ENCODE measurements at regions not wholly inside any gene's neighbourhood (a gene's known extent, or its start where the extent isn't known, plus 50 kb on each side); places are given as distances from the start of the nearest gene placed in this dataset.
"Not testable (repeated sequence)": the region's sequence is repeated elsewhere in the genome, so short reads cannot be mapped to it uniquely, and the experiment has no call there.

DNA sequence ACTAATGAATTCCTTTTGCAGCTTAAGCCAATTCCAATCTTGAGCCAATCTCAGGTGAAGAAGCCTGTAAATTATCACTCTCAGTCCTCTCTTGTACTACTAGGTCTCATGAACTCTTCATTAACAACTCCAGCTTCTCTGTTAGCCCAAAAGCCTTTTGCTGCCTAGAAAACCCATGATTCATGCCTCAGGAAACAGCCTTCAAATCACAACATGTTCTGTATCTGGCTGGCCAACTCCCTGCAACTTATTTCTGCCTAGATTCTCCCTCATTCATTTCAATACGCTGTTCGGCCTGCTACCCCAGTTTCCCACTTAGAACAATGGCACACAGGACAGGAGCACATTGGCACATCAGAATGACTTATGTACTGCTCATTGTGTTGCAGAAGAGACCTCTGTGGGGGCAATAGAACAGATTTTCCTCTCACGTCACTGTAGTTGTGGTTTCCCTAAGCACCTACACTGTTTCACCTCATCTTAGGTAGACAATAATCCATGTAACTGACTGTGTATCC, 395.4 kb downstream of the OR4F29 start:
- TF ChIP-seq ZNF274 (IDR thresholded peaks at IDR 0.05; ENCODE audit: low read depth, low read length); YY1 (IDR thresholded peaks at IDR 0.05; ENCODE audit: insufficient read depth, insufficient read length); SUZ12 (IDR thresholded peaks at IDR 0.05; ENCODE audit: extremely low read depth, insufficient read depth, insufficient read length): not testable (repeated sequence)
